ENCODE measurements at regions not wholly inside any gene's neighbourhood (a gene's known extent, or its start where the extent isn't known, plus 50 kb on each side); places are given as distances from the start of the nearest gene placed in this dataset.

DNA sequence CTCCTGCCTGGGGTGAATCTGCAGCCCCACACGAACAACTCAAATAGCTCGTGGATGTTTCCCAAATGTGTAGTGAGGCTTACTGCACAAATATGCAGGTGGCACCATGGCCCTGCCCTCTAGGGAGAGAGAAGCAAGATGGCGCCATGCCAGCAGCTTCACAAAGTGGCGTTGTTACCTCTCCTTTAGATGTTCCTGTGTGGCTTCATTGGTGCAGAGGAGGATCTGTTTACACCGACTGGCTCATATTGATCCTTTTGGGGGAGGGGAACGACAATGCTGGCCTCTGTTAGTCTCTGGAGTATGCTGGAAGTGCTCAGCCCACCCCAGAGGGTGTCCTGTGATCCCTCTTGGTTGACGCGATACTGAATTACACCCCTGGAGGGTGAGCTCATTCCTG, 99.5 kb upstream of the GATA6 start:
- no peak for TF ChIP-seq POLR2A (IDR thresholded peaks at IDR 0.05)
- TF ChIP-seq, protein P1, sequence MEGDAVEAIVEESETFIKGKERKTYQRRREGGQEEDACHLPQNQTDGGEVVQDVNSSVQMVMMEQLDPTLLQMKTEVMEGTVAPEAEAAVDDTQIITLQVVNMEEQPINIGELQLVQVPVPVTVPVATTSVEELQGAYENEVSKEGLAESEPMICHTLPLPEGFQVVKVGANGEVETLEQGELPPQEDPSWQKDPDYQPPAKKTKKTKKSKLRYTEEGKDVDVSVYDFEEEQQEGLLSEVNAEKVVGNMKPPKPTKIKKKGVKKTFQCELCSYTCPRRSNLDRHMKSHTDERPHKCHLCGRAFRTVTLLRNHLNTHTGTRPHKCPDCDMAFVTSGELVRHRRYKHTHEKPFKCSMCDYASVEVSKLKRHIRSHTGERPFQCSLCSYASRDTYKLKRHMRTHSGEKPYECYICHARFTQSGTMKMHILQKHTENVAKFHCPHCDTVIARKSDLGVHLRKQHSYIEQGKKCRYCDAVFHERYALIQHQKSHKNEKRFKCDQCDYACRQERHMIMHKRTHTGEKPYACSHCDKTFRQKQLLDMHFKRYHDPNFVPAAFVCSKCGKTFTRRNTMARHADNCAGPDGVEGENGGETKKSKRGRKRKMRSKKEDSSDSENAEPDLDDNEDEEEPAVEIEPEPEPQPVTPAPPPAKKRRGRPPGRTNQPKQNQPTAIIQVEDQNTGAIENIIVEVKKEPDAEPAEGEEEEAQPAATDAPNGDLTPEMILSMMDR (IDR thresholded peaks at IDR 0.05): no peak
